ENCODE measurements at regions not wholly inside any gene's neighbourhood (a gene's known extent, or its start where the extent isn't known, plus 50 kb on each side); places are given as distances from the start of the nearest gene placed in this dataset.
"Not testable (repeated sequence)": the region's sequence is repeated elsewhere in the genome, so short reads cannot be mapped to it uniquely, and the experiment has no call there.

DNA sequence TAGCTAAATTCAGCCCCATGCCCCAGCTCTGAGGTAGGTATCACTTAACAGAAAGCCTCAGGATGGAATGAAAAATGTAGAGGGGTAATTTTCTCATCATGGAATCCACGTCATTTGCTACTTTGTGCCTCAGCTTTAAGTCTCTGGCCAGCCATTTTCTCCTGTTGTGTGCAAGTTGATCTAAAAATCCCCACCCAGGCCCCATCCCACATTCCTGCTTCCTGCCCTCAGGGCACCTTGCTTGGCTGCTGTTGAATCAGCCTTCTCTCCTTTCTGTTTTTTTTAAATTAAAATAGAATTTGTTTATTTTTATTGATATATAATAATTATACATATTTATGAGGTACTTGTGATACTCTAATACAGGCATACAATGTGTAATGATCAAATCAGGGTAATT is 179.9 kb upstream of the TSHZ3 start:
- DNase-seq (ENCODE audit: low read depth) = no peak

DNA sequence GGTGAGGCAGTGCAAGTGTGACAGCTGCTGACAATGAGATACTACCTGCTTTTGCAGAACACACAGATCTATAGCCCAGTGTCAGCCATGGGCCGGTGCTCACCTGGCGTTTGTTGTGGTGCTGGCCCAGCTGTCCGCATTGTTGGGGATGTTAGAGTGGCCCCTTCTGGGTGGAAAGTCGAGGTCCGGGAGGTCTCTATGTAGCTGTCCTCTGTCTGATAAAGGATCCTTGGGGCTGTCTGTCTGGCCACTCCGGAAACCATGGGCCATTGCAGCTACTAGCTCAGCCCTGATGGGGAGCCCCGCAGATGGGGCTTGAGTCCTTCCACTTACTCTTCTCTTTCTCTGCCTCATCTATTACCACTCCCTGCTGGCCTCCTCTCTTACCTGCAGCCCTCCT is 181.5 kb upstream of the TSHZ3 start:
- DNase-seq (ENCODE audit: low read depth) = no peak

GRCh38 chr19:31531326-31531725 is 182.1 kb upstream of the TSHZ3 start:
- no peak for DNase-seq (ENCODE audit: low read depth)

DNA sequence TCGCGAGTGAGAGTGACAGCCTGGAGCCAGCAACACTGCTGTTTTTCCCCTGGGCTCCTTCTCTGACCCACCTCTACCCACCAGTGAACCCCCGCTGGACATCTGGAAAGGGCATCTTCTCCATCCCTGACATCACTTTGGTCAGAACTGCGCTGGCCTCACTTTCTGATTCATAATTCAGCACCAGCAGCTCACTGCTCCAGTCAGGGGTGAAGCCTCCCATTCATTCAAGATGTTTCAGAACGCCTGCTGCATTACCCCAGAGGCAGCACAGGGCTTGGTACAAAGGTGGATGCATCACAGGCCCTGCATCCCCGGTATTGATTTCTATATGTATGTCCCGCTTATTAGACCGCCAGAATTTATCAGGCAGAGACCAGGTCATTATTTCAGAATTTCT is 182.8 kb upstream of the TSHZ3 start:
- DNase-seq (ENCODE audit: low read depth) = no peak

- no peak for DNase-seq (ENCODE audit: low read depth)
Measured at GRCh38 chr19:31533114-31533513, 183.9 kb upstream of the TSHZ3 start.

DNA sequence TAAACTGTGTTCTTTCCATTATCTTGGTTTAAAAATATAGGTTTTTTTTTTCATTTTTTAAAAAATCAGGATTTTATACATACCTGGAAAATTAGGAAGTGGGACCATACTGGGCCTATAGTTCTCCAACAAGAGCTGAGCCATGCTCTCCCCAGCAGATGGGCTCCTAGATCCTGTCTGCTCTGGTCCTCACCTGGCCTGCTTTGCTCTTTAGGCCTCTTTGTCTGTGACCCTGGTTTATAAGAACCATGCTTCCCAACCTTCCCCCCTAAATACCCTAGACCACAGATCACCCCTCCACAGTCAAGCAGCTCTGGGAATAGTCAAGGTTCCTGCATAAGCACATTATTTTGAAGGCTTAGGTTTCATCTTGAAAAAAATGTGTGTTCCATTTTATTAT is 185.0 kb upstream of the TSHZ3 start:
- no peak for DNase-seq (ENCODE audit: low read depth)

DNA sequence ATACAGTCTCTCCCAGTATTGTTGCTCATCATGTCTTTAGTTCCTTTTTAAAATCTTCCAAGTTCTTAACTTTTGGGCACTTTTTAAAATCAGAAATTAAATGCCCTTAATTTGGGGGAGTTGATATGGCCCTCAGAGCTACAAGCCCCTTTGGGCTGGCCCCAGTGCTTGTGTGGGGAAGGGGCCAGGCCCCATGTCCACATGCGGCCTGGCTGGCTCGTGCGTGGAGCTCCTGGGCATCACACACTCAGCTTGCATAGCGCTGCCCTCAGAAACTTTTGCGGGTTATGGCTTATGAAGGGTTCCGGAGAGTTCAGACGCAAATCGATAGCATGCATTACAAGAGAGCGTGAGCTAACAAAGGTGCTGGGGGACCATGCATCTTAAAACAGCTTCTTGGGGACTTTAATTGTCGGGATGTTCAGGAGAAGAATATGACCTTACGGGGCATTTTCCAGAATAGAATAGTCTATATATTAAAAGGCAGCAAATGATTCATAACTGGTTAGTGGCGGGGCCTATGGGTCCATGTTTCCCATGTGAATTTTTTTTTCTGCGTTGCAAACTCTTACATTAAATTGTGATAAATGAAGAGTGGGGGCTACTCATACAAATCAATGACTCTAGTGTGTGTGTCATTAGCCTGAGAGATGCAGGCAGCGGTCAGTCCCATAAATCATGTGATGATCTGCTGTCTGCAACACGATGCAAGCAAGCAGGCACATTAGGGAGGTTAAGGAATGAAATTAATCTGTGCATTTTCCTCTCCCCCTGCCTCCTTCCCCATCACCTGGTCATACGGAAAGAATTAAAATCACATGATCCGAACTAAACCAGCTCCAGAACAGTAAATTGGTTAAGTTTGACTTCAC is 185.8 kb upstream of the TSHZ3 start:
- no peak for DNase-seq (ENCODE audit: low read depth)

DNA sequence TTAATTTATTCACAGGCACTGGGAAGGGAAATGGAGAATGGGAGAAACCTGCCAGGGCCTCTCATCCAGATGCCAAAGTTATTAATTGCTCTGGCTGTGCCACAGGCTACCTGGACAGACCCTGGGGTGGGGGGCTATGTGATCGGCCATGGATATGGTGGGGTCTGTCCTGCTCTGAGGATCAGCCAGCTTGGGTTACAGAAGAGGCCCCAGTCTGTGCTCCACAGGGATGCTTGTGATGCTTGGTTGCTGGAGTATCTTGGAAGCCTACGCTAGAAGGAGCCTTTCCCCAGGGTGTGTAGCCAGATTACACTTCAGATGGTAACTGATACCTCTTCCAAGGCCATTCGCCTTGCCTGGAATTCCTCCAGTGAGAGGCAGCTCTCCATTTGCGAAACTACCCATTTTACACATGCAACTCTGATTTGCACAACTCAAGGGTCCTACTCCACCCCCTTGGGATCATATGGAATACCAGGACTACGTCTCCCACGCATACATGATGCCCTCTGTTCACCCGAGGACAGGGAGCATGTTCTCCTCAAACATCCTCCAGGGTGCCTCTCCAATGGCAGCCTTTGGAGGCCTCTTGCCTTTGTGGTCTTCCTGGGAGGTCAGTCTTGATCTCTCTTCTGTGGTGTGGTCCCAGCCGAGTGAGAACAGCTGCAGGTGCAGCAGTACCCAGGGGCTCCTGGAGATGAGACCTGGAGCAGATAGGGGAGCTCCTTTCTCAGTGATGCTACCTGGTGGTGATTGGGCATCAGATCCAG is 186.6 kb upstream of the TSHZ3 start:
- no peak for DNase-seq (ENCODE audit: low read depth)

DNA sequence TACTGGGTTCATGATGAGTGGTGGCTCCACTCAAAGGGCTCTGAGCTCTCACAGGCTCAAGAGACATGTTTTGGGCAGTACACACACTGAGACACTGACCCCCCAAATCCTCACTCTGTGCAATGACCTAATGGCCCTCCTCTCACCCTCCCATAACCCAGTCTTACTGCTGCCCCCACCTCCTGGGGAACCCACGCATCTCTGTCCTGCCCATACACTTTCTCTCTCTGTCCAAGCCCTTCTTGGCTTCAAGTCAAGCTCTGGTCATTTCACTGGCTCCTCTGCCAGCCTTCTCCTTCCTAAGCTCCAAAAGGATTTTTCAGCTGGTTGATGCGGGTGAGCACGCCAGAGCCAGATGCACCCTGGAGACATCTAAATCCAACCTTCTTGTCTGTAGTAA is 187.9 kb upstream of the TSHZ3 start:
- no peak for DNase-seq (ENCODE audit: low read depth)

DNA sequence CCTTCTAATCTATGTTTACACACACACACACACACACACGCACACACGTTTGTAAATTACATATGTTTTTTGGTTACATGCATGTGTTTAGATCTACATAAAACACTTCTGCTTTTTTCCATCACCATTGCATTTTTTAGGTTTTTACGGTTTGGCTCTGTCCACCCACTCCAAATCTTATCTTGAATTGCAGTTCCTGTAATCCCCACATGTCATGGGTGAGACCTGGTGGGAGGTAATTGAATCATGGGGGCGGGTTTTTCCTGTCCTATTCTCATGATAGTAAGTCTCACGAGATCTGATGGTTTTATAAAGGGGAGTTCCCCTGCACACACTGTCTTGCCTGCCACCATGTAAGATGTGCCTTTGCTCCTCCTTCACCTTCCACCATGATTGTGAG is 188.7 kb upstream of the TSHZ3 start:
- DNase-seq (ENCODE audit: low read depth) = not testable (repeated sequence)

DNA sequence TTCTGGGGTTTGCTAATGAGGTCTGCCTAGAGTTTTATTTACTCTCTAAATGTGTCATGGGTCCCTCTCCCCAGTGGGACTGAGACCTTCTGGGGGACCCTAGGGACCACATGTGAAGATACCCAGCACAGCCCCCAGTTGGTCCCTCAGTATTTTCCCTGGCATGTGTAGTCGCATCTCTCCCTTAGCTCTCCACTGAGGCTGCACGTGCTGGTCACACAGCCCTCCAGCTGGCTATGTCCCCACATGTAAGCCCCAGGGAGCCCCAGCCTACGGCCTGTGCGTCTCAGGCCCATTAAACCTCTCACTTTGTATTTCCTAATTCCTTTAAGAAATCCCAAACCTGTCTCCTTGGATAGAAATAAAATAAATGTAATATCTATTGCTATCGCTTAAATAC is 189.6 kb upstream of the TSHZ3 start:
- DNase-seq (ENCODE audit: low read depth) = no peak

GRCh38 chr19:31539386-31539785 is 190.2 kb upstream of the TSHZ3 start:
- no peak for DNase-seq (ENCODE audit: low read depth)

GRCh38 chr19:31541396-31541795 is 192.2 kb upstream of the TSHZ3 start:
- no peak for DNase-seq (ENCODE audit: low read depth)

- no peak for DNase-seq (ENCODE audit: low read depth)
Measured at GRCh38 chr19:31543456-31543855, 194.2 kb upstream of the TSHZ3 start.

GRCh38 chr19:31545777-31546176 is 196.5 kb upstream of the TSHZ3 start:
- no peak for DNase-seq (ENCODE audit: low read depth)

DNA sequence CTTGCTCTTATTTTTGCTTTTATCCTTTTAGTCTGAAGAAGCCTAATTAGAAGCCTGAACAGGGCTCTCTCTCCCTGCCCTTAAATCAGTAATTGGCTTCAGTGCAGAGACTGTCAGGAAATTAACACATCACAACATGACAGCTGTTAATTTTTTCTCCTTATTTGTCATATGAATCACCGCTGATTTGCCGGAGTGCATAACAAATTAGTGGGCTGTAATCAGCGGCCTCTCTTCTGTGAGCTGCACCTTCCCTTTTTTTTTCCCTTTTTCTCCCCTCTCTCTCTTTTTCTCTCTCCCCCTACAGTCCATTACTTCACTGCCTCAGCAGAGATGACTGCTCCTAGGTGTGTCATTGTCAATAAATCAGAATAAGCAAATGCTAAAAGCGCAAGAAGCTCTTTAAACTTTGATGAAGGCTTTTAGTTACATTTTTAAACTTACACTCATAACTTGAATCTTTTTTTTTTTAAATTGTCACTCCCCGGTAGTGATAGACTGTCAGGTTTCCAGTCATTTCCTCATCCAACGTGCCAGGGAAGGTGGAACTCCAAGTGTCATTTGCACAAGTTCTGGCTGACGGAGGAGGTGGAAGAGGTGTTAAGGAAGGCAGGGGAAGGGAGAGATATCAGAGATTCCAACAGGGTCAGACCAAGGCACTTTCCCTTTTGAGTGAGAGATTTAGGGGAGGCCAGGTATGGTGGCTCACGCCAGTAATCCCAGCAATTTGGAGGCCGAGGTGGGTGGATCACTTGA is 197.1 kb upstream of the TSHZ3 start:
- no peak for DNase-seq (ENCODE audit: low read depth)

DNA sequence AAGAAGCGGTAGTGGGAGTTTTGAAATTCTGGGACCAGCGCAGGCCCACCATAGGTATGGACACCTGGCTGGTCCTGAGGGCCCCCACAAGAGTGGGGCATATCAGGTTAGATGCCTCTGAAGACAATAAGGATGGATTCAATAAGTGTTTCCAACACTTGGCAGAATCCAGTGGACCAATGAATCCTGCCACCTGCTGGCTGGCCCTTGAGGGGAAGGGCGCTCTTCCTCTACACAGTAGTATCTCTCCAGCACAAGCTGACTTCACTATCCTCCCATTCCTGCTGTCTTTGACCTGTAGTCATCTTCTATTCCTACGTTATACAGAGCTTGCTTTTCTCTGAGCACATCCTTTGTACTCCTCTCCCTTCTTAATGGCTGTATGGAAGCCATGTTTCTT is 199.7 kb upstream of the TSHZ3 start:
- no peak for DNase-seq (ENCODE audit: low read depth)

- no peak for DNase-seq (ENCODE audit: low read depth)
Measured at GRCh38 chr19:31553112-31553845, 204.0 kb upstream of the TSHZ3 start.

DNA sequence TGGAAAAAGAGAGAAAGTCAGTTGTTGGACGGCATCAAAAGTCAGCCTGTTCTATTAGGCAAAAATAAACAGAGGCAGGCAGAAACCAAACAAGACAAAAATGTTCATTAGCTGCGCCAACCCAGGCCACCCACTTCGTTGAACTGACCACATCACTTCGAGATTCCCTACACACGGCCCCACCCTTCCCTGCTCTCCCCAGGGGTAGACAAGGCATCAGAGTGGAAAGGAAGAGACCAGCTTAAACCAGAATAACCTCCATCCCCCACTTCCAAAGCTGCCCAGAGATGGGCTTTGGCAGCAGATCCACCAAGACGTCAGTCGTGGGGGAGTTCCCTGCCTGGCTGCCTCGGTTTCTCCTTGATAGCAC is 204.6 kb upstream of the TSHZ3 start:
- no peak for DNase-seq (ENCODE audit: low read depth)

- no peak for DNase-seq (ENCODE audit: low read depth)
Measured at GRCh38 chr19:31554360-31554759, 205.1 kb upstream of the TSHZ3 start.

- no peak for DNase-seq (ENCODE audit: low read depth)
Measured at GRCh38 chr19:31555634-31556215, 206.5 kb upstream of the TSHZ3 start.

DNA sequence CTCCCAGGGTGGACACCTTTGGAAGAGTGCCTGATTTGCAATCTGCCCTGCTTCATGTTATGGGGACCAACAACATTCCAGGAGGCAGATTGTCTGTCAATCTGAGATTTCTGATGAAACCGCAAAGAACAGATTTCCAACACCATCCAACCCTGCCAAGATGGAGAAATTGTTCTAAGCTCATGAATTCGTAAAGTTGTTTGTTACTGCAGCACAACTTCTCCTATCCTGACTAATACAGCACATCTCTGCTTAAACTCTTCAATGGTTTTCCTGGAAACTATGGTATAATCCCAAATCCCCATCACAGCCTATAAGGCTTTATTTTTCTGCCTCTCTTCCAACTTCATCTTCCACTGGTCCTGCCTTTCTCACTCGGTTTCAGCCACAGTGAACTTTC is 210.3 kb upstream of the TSHZ3 start:
- no peak for DNase-seq (ENCODE audit: low read depth)

Data from activated T-cell treated with anti-CD3 and anti-CD28 coated beads for 1 hour (primary cell).